ENCODE measurements at regions not wholly inside any gene's neighbourhood (a gene's known extent, or its start where the extent isn't known, plus 50 kb on each side); places are given as distances from the start of the nearest gene placed in this dataset.

GRCh38 chr12:111209811-111210210 is 159.1 kb downstream of the PHETA1 start:
- CTCF ChIA-PET, result interaction anchor here (0.9 kb wide), 1 partner anchor 8 kb away, joined by 3 read pairs; no protein-coding TSS in a partner anchor
- Mint-ChIP-seq H3K9me3 (ENCODE audit: unreplicated experiment) (no peaks in the 10 kb centered on the region), H3K27me3 (ENCODE audit: insufficient read depth, unreplicated experiment) (peaks cover 18% of the 10 kb centered on the region), H3K27ac (ENCODE audit: unreplicated experiment) (no peak overlapping the region), H3K4me1 (ENCODE audit: low read depth, unreplicated experiment) (no peaks in the 10 kb centered on the region), H3K36me3 (ENCODE audit: insufficient read depth, unreplicated experiment) (no peaks in the 10 kb centered on the region), H3K4me3 (ENCODE audit: unreplicated experiment) (no peak overlapping the region)
- Histone ChIP-seq H3K27me3 (replicated peaks; ENCODE audit: control insufficient read depth, insufficient read depth, low read length) (no peaks in the 10 kb centered on the region; the same call in 1 of the 2 replicates), H3K9me3 (no peaks in the 10 kb centered on the region), H3K4me1 (no peaks in the 10 kb centered on the region), H3K4me3 (ENCODE audit: low read depth, low read length) (no peak overlapping the region), H3K36me3 (ENCODE audit: control insufficient read depth, insufficient read depth, low read length) (no peaks in the 10 kb centered on the region)
- BruUV-seq (replicated peaks), result no TSS peak
- TF ChIP-seq CTCF (IDR thresholded peaks at IDR 0.05; ENCODE audit: insufficient read depth in 1 of 2, low read depth in 1 of 2, low read length in 1 of 2, severe bottlenecking in 1 of 2, unreplicated experiment in 1 of 2), result no peak
- intact Hi-C loops (cut with micrococcal nuclease; ENCODE audit: unreplicated experiment), result no loop called here
- POLR2A ChIA-PET, result no interaction called here
- no peak for DNase-seq

DNA sequence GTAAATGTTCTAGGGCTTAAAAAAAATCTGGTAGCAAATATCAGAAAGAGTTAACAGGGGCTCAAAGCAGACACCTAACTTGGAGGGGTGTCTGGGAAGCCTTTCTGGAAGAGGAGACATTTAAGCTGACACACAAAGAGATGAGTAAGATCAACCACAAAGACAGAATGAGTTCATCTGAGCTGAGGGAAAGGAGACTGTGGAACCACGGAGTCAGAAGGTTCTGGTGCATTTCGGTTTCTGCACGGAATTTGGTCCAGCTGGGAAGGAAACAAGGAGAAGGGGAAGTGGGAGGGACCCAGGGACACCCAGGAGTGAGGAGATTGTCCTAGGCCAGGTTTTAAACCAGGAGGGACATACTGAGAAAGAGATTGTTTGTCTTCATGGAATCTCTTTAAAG is 161.1 kb downstream of the PHETA1 start:
- Histone ChIP-seq H3K27me3 (replicated peaks; ENCODE audit: control insufficient read depth, insufficient read depth, low read length) (no peaks in the 10 kb centered on the region; the same call in 1 of the 2 replicates), H3K4me1 (no peaks in the 10 kb centered on the region), H3K4me3 (ENCODE audit: low read depth, low read length) (no peak overlapping the region), H3K9me3 (no peaks in the 10 kb centered on the region), H3K36me3 (ENCODE audit: control insufficient read depth, insufficient read depth, low read length) (no peaks in the 10 kb centered on the region)
- DNase-seq, result no peak
- no peak overlapping the region for H3K27ac Mint-ChIP-seq (ENCODE audit: unreplicated experiment)
- no peaks in the 10 kb centered on the region for H3K36me3 Mint-ChIP-seq (ENCODE audit: insufficient read depth, unreplicated experiment)
- intact Hi-C loops (cut with micrococcal nuclease; ENCODE audit: unreplicated experiment), result no loop called here
- H3K9me3 Mint-ChIP-seq (ENCODE audit: unreplicated experiment), result no peaks in the 10 kb centered on the region
- ChIA-PET CTCF (no interaction called here), POLR2A (no interaction called here)
- no TSS peak for BruUV-seq (replicated peaks)
- no peaks in the 10 kb centered on the region for H3K4me1 Mint-ChIP-seq (ENCODE audit: low read depth, unreplicated experiment)
- H3K27me3 Mint-ChIP-seq (ENCODE audit: insufficient read depth, unreplicated experiment), result peaks cover 18% of the 10 kb centered on the region
- TF ChIP-seq CTCF (IDR thresholded peaks at IDR 0.05; ENCODE audit: insufficient read depth in 1 of 2, low read depth in 1 of 2, low read length in 1 of 2, severe bottlenecking in 1 of 2, unreplicated experiment in 1 of 2), result no peak
- H3K4me3 Mint-ChIP-seq (ENCODE audit: unreplicated experiment), result no peak overlapping the region

DNA sequence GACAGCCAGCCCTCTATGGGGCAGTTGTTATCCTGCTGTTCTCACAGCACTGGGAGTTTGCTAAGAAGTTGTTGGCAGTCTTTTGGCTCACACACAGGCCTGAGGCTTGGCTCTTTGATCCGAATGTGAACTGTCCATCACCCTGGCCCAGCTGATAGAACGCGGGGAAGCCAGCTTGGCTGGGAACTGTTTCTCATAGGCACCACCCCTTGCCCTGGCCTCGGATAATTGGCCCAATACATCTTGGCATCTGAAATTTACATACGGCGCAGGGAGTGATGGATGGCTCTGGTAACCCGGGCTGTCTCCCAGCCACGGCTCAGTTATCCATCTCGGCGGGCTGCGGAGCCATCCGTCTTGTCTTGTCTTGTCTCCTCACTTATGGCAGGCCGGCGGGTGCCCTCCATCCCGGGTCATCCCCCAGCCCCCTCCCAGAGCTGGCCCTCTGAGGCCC is 164.1 kb downstream of the PHETA1 start:
- H3K9me3 Mint-ChIP-seq (ENCODE audit: unreplicated experiment), result no peaks in the 10 kb centered on the region
- Histone ChIP-seq H3K4me3 (ENCODE audit: low read depth, low read length) (no peak overlapping the region), H3K4me1 (no peaks in the 10 kb centered on the region), H3K36me3 (ENCODE audit: control insufficient read depth, insufficient read depth, low read length) (no peaks in the 10 kb centered on the region), H3K9me3 (no peaks in the 10 kb centered on the region), H3K27me3 (replicated peaks; ENCODE audit: control insufficient read depth, insufficient read depth, low read length) (no peaks in the 10 kb centered on the region; the same call in 1 of the 2 replicates)
- H3K4me3 Mint-ChIP-seq (ENCODE audit: unreplicated experiment), result no peak overlapping the region
- ChIA-PET CTCF (no interaction called here), POLR2A (no interaction called here)
- no peak overlapping the region for H3K27ac Mint-ChIP-seq (ENCODE audit: unreplicated experiment)
- intact Hi-C loops (cut with micrococcal nuclease; ENCODE audit: unreplicated experiment), result no loop called here
- no peak for TF ChIP-seq CTCF (IDR thresholded peaks at IDR 0.05; ENCODE audit: insufficient read depth in 1 of 2, low read depth in 1 of 2, low read length in 1 of 2, severe bottlenecking in 1 of 2, unreplicated experiment in 1 of 2)
- H3K4me1 Mint-ChIP-seq (ENCODE audit: low read depth, unreplicated experiment), result no peaks in the 10 kb centered on the region
- no peaks in the 10 kb centered on the region for H3K36me3 Mint-ChIP-seq (ENCODE audit: insufficient read depth, unreplicated experiment)
- peaks cover 26% of the 10 kb centered on the region for H3K27me3 Mint-ChIP-seq (ENCODE audit: insufficient read depth, unreplicated experiment)
- peak in 1 of 2 experiments; percentile 19 for DNase-seq
- no TSS peak for BruUV-seq (replicated peaks)

Data from Caco-2 (cell line).